ENCODE measurements at regions not wholly inside any gene's neighbourhood (a gene's known extent, or its start where the extent isn't known, plus 50 kb on each side); places are given as distances from the start of the nearest gene placed in this dataset.

- H3K36me3 ChIP-seq: no peaks in the 10 kb centered on the region
- no peaks in the 10 kb centered on the region for H3K4me1 ChIP-seq
- no peak overlapping the region for H3K4me3 ChIP-seq
- no peak overlapping the region for H3K27ac ChIP-seq
- TF ChIP-seq POLR2A (IDR thresholded peaks at IDR 0.05) (no peak), EP300 (IDR thresholded peaks at IDR 0.05) (no peak), CTCF (IDR thresholded peaks at IDR 0.05) (no peak)
- H3K9me3 ChIP-seq: no peaks in the 10 kb centered on the region
- no peaks in the 10 kb centered on the region for H3K27me3 ChIP-seq
- DNase-seq (ENCODE audit: low spot score in 2 of 2): no peak
- 93 to 95% methylated on average over 2 of the region's 2 CpGs for WGBS, 2 donors
Measured at GRCh38 chr7:28290496-28290895, 109.9 kb upstream of the JAZF1 start.

- WGBS, 2 donors: 54 to 61% methylated on average over 4 of the region's 4 CpGs
- H3K4me3 ChIP-seq: no peak overlapping the region
- no peaks in the 10 kb centered on the region for H3K27me3 ChIP-seq
- DNase-seq (ENCODE audit: low spot score in 2 of 2): no peak
- H3K9me3 ChIP-seq: no peaks in the 10 kb centered on the region
- H3K4me1 ChIP-seq: no peaks in the 10 kb centered on the region
- no peaks in the 10 kb centered on the region for H3K36me3 ChIP-seq
- no peak overlapping the region for H3K27ac ChIP-seq
- no peak for TF ChIP-seq EP300 (IDR thresholded peaks at IDR 0.05)
- TF ChIP-seq POLR2A (IDR thresholded peaks at IDR 0.05): no peak
- no peak for TF ChIP-seq CTCF (IDR thresholded peaks at IDR 0.05)
Measured at GRCh38 chr7:28291559-28291958, 111.0 kb upstream of the JAZF1 start.

- 71 to 76% methylated on average over 5 of the region's 5 CpGs for WGBS, 2 donors
- no peaks in the 10 kb centered on the region for H3K9me3 ChIP-seq
- H3K27me3 ChIP-seq: no peaks in the 10 kb centered on the region
- H3K4me3 ChIP-seq: no peak overlapping the region
- no peak for DNase-seq (ENCODE audit: low spot score in 2 of 2)
- no peak overlapping the region for H3K27ac ChIP-seq
- H3K36me3 ChIP-seq: no peaks in the 10 kb centered on the region
- H3K4me1 ChIP-seq: no peaks in the 10 kb centered on the region
- TF ChIP-seq CTCF (IDR thresholded peaks at IDR 0.05): no peak
- no peak for TF ChIP-seq POLR2A (IDR thresholded peaks at IDR 0.05)
- TF ChIP-seq EP300 (IDR thresholded peaks at IDR 0.05): no peak
Measured at GRCh38 chr7:28292834-28293526, 112.4 kb upstream of the JAZF1 start.

- DNase-seq (ENCODE audit: low spot score in 2 of 2): no peak
- 67 to 84% methylated on average over 1 of the region's 1 CpG for WGBS, 2 donors
- TF ChIP-seq POLR2A (IDR thresholded peaks at IDR 0.05): no peak
- TF ChIP-seq CTCF (IDR thresholded peaks at IDR 0.05): no peak
- no peak for TF ChIP-seq EP300 (IDR thresholded peaks at IDR 0.05)
- Histone ChIP-seq H3K36me3 (no peaks in the 10 kb centered on the region), H3K27me3 (no peaks in the 10 kb centered on the region), H3K9me3 (no peaks in the 10 kb centered on the region), H3K4me1 (no peaks in the 10 kb centered on the region), H3K27ac (no peak overlapping the region), H3K4me3 (no peak overlapping the region)
Measured at GRCh38 chr7:28293527-28293835, 112.9 kb upstream of the JAZF1 start.

- H3K27me3 ChIP-seq: no peaks in the 10 kb centered on the region
- no peak overlapping the region for H3K27ac ChIP-seq
- no peaks in the 10 kb centered on the region for H3K4me1 ChIP-seq
- DNase-seq (ENCODE audit: low spot score in 2 of 2): no peak
- WGBS, 2 donors: 60 to 61% methylated on average over 4 of the region's 4 CpGs
- no peaks in the 10 kb centered on the region for H3K9me3 ChIP-seq
- no peak for TF ChIP-seq EP300 (IDR thresholded peaks at IDR 0.05)
- TF ChIP-seq CTCF (IDR thresholded peaks at IDR 0.05): peak in 1 of 5 experiments; percentile 13
- no peak for TF ChIP-seq POLR2A (IDR thresholded peaks at IDR 0.05)
- no peak overlapping the region for H3K4me3 ChIP-seq
- no peaks in the 10 kb centered on the region for H3K36me3 ChIP-seq
Measured at GRCh38 chr7:28296571-28297483, 115.5 kb upstream of the CREB5 start.
